Tibial nerve (tissue), 4 donors: ENCODE measurements at regions not wholly inside any gene's neighbourhood (a gene's known extent, or its start where the extent isn't known, plus 50 kb on each side); places are given as distances from the start of the nearest gene placed in this dataset.

Experiments
- DNase-seq, 2 donors: peaks; one replicate each; pipeline ENCODE4 v3.0.0-alpha.2; 2019; ENCODE audit warnings: low spot score in 2 of 2
- H3K27ac ChIP-seq, 4 donors: fragments of 200-600 bp; sonication (generic) in 3 of 4; one replicate each; pipeline ENCODE4 v1.5.1; 2017 to 2019; ENCODE audit warnings: mild to moderate bottlenecking in 1 of 4
- H3K27me3 ChIP-seq, 2 donors: fragments of 200-600 bp; sonication (generic) in 1 of 2; one replicate each; pipeline versions ENCODE4 v1.5.1 to v1.6.0; 2017 to 2019
- H3K36me3 ChIP-seq, 3 donors: fragments of 200-600 bp; sonication (generic); one replicate each; pipeline ENCODE4 v1.5.1; 2018 to 2019
- H3K4me1 ChIP-seq, 4 donors: fragments of 200-600 bp; sonication (generic) in 3 of 4; one replicate each; pipeline ENCODE4 v1.5.1; 2017 to 2019
- H3K4me3 ChIP-seq, 4 donors: fragments of 200-600 bp; sonication (generic) in 3 of 4; one replicate each; pipeline ENCODE4 v1.5.1; 2017 to 2019; ENCODE audit warnings: mild to moderate bottlenecking in 1 of 4, moderate library complexity in 1 of 4
- H3K9me3 ChIP-seq, 4 donors: fragments of 200-600 bp; sonication (generic) in 3 of 4; one replicate each; pipeline ENCODE4 v1.5.1; 2017 to 2019
- CTCF ChIP-seq, 5 experiments: fragments of 200-600 bp in 3 of 5; fragments of 450-650 bp in 2 of 5; sonication (generic) in 3 of 5; IDR thresholded peaks; one replicate each; pipeline ENCODE4 v1.5.1; 2016 to 2019; ENCODE audit warnings: antibody characterized with exemption in 5 of 5, mild to moderate bottlenecking in 3 of 5, moderate library complexity in 2 of 5
- EP300 ChIP-seq, 2 donors: sonication (generic); formaldehyde crosslinking; IDR thresholded peaks; one replicate each; pipeline ENCODE4 v1.6.1; 2017; ENCODE audit warnings: antibody characterized with exemption in 2 of 2, mild to moderate bottlenecking in 1 of 2
- POLR2A ChIP-seq, 2 donors: fragments of 450-650 bp; IDR thresholded peaks; one replicate each; pipeline ENCODE4 v1.6.1; 2017; ENCODE audit warnings: antibody characterized with exemption in 2 of 2, mild to moderate bottlenecking in 2 of 2, moderate library complexity in 2 of 2
- WGBS, 2 donors: methylation state at CpG; one replicate each; pipeline ENCODE4 v1.1.5; 2018; 5-methylcytosine and 5-hydroxymethylcytosine counted together

GRCh38 chr9:85223506-85224125 is 518.1 kb downstream of the AGTPBP1 start:
- no peak overlapping the region for H3K27ac ChIP-seq
- WGBS, 2 donors: 94 to 98% methylated on average over 2 of the region's 2 CpGs
- peaks cover 0 to 11% (median 0%) of the 10 kb centered on the region in 4 donors for H3K4me1 ChIP-seq
- no peaks in the 10 kb centered on the region for H3K9me3 ChIP-seq
- no peak overlapping the region for H3K4me3 ChIP-seq
- H3K27me3 ChIP-seq: no peaks in the 10 kb centered on the region
- H3K36me3 ChIP-seq: no peaks in the 10 kb centered on the region
- no peak for TF ChIP-seq CTCF (IDR thresholded peaks at IDR 0.05)
- TF ChIP-seq EP300 (IDR thresholded peaks at IDR 0.05): no peak
- no peak for DNase-seq

DNA sequence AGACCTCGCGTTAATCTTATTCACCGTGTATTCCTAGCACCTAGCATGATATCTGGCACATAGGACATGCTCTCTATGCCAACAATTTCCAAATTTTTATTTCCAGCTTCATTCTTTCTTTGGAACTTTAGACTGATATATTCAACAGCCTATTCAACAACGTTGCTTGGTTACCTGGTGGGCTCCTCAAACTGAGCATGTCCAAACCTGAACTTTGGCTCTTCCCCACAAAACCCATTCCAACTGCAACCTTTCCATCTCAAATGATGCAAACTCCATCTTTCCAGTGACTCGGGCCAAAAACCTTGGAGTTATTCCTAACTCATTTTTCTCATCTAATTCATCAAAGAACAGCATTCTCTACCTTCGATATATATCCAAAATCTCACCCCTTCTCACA is 525.2 kb downstream of the AGTPBP1 start:
- Histone ChIP-seq H3K4me1 (peaks cover 0 to 16% (median under 1%) of the 10 kb centered on the region in 4 donors), H3K27me3 (no peaks in the 10 kb centered on the region), H3K4me3 (no peak overlapping the region), H3K36me3 (no peaks in the 10 kb centered on the region), H3K9me3 (no peaks in the 10 kb centered on the region), H3K27ac (no peak overlapping the region)
- WGBS, 2 donors: 75 to 81% methylated on average over 6 of the region's 6 CpGs
- no peak for TF ChIP-seq CTCF (IDR thresholded peaks at IDR 0.05)
- TF ChIP-seq POLR2A (IDR thresholded peaks at IDR 0.05): no peak
- TF ChIP-seq EP300 (IDR thresholded peaks at IDR 0.05): no peak
- no peak for DNase-seq

DNA sequence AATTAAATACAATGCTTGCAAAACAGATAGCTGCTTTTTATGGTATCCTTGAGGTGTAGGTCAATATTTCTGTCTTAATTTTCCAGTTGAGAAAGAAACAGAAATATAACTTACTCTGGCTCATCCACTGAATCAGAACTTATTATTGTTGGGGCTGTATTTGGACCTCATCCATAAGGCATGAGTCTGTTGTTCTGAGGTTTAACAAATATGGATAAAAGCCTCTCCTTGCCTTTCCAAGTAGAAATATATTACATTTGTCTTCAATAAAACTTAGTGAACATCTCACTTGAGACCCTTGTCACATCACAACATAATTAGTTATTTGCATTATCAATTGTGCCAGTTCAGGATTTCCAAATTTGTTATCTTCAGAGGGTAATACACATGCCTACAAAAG is 525.8 kb downstream of the AGTPBP1 start:
- no peaks in the 10 kb centered on the region for H3K9me3 ChIP-seq
- no peak for DNase-seq
- no peaks in the 10 kb centered on the region for H3K36me3 ChIP-seq
- TF ChIP-seq EP300 (IDR thresholded peaks at IDR 0.05): no peak
- no peak for TF ChIP-seq POLR2A (IDR thresholded peaks at IDR 0.05)
- no peak overlapping the region for H3K4me3 ChIP-seq
- no peak overlapping the region for H3K27ac ChIP-seq
- H3K4me1 ChIP-seq: peaks cover 0 to 19% (median 1%) of the 10 kb centered on the region in 4 donors
- no peaks in the 10 kb centered on the region for H3K27me3 ChIP-seq

GRCh38 chr9:85215416-85215815 is 526.3 kb downstream of the AGTPBP1 start:
- 88 to 89% methylated on average over 4 of the region's 4 CpGs for WGBS, 2 donors
- Histone ChIP-seq H3K9me3 (no peaks in the 10 kb centered on the region), H3K36me3 (no peaks in the 10 kb centered on the region), H3K27ac (no peak overlapping the region), H3K27me3 (no peaks in the 10 kb centered on the region), H3K4me3 (no peak overlapping the region), H3K4me1 (peaks cover 0 to 19% (median 1%) of the 10 kb centered on the region in 4 donors)
- DNase-seq: no peak
- TF ChIP-seq CTCF (IDR thresholded peaks at IDR 0.05) (no peak), POLR2A (IDR thresholded peaks at IDR 0.05) (no peak), EP300 (IDR thresholded peaks at IDR 0.05) (no peak)

DNA sequence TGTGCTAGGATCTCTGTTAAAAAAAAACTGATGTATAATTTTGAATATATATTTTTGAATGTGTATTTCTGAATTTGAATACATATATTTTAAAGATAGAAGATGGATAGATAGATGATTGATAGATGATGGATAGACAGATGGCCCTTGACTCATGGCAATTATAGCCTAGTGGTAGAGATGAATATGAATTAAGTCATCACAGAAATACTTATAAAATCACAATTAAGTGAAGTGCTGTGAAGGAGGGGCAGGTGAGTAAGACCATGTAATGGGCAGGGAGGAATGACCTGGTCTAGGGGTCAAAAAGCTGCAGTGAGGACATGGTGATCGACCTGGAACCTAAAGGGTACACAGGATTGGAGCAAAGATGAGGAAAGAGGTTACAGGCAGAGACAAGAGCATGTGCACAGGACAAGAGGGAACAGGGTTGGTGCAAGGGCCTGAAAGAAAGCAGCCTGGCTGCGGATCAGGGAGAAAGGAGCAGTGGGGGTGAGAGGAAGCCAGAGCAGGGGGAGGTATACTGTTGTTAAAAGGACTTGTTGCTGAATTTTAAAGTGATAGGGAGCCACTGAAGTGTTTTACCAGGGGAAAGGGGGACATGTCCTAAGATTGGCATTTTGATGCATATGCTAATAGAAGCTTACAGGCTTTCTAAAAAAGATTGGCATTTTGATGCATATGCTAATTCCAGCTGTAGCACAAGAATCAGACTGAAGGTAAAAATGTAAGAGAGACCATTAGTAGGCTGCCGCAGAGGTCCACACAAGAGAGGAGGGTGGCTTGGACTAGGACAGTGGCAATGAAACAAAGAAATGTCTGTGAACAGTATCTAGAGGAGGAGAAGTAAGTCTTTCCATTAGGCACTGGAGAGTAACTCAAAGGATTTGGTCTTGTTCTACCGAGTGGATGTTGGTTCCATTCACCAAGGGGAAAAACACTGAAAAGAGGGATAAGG is 527.8 kb downstream of the AGTPBP1 start:
- WGBS, 2 donors: 75 to 76% methylated on average over 4 of the region's 4 CpGs

More for the DNA sequence above, 527.8 kb downstream of the AGTPBP1 start:
- H3K27ac ChIP-seq: no peak overlapping the region
- H3K4me3 ChIP-seq: no peak overlapping the region
- peaks cover 0 to 19% (median 1%) of the 10 kb centered on the region in 4 donors for H3K4me1 ChIP-seq
- DNase-seq: no peak
- no peak for TF ChIP-seq POLR2A (IDR thresholded peaks at IDR 0.05)
- no peak for TF ChIP-seq EP300 (IDR thresholded peaks at IDR 0.05)
- no peak for TF ChIP-seq CTCF (IDR thresholded peaks at IDR 0.05)
- no peaks in the 10 kb centered on the region for H3K36me3 ChIP-seq
- no peaks in the 10 kb centered on the region for H3K9me3 ChIP-seq
- no peaks in the 10 kb centered on the region for H3K27me3 ChIP-seq
